Kidney (tissue), 13 donors: ENCODE measurements at regions not wholly inside any gene's neighbourhood (a gene's known extent, or its start where the extent isn't known, plus 50 kb on each side); places are given as distances from the start of the nearest gene placed in this dataset.

Experiments
- DNase-seq, 5 donors: peaks; one replicate each; pipeline ENCODE4 v3.0.0-alpha.2; 2013 to 2020
- FAIRE-seq: peaks from 2 replicates; lab custom pipeline; 2012; peaks lifted over from hg19 to GRCh38; lab: Jason Lieb, UNC
- H3K27ac ChIP-seq, 2 donors: one replicate each; pipeline ENCODE4 v1.7.0; 2013; ENCODE audit warnings: low read depth in 2 of 2, low read length in 2 of 2, inconsistent platforms in 1 of 2
- H3K27me3 ChIP-seq: one replicate; pipeline ENCODE4 v1.7.1; 2013; ENCODE audit warnings: low read length, inconsistent platforms; ENCODE audit not compliant: control insufficient read depth, insufficient read depth
- H3K36me3 ChIP-seq, 3 donors: one replicate each; pipeline versions ENCODE4 v1.7.0 to v1.7.1; 2013; ENCODE audit warnings: low read length in 3 of 3, control low read depth in 1 of 3, inconsistent platforms in 1 of 3; ENCODE audit not compliant: insufficient read depth in 3 of 3, control insufficient read depth in 2 of 3
- H3K4me1 ChIP-seq, 3 donors: one replicate each; pipeline versions ENCODE4 v1.7.0 to v1.7.1; 2013; ENCODE audit warnings: low read length in 3 of 3, inconsistent platforms in 1 of 3, low read depth in 1 of 3; ENCODE audit not compliant: control insufficient read depth in 2 of 3, insufficient read depth in 2 of 3
- H3K4me3 ChIP-seq, 3 donors: one replicate each; pipeline versions ENCODE4 v1.7.0 to v1.8.1; 2013; ENCODE audit warnings: low read length in 3 of 3, control low read depth in 1 of 3, inconsistent platforms in 1 of 3
- H3K9ac ChIP-seq, 3 donors: one replicate each; pipeline versions ENCODE4 v1.7.0 to v1.7.1; 2013; ENCODE audit warnings: low read length in 3 of 3, control low read depth in 1 of 3, inconsistent platforms in 1 of 3
- H3K9me3 ChIP-seq, 3 donors: one replicate each; pipeline versions ENCODE4 v1.7.0 to v1.7.1; 2013; ENCODE audit warnings: low read length in 3 of 3, control low read depth in 1 of 3, inconsistent platforms in 1 of 3; ENCODE audit not compliant: control insufficient read depth in 2 of 3, insufficient read depth in 1 of 3
- CTCF ChIP-seq: IDR thresholded peaks from 3 replicates; pipeline ENCODE4 v1.5.1; 2012; ENCODE audit warnings: mild to moderate bottlenecking, moderate library complexity, borderline replicate concordance; ENCODE audit not compliant: insufficient read depth; ENCODE audit errors: extremely low read depth
- intact Hi-C: fragments of 100-400 bp; cut with DNase I; formaldehyde crosslinking; loops from one replicate; pipeline ENCODE4 v1.11.1; 2022
- donor health status: control.
- donor health status: control.
- donor health status: control.
- donor health status: control.
- donor health status: control.
- donor health status: DM: yes; HTN: yes; CAD: no.
- donor health status: Normal renal cell carcinoma (clear cell type).

- Histone ChIP-seq H3K27ac (no peak overlapping the region), H3K27me3 (no peaks in the 10 kb centered on the region), H3K36me3 (no peaks in the 10 kb centered on the region), H3K4me1 (no peaks in the 10 kb centered on the region), H3K9ac (no peak overlapping the region), H3K4me3 (no peak overlapping the region), H3K9me3 (no peaks in the 10 kb centered on the region)
- DNase-seq (no peak), FAIRE-seq (no peak)
- TF ChIP-seq CTCF, result no peak
- intact Hi-C loops, result no loop called here
Measured at GRCh38 chr12:76611533-76611932, 52.0 kb upstream of the OSBPL8 start.

- intact Hi-C loops, result no loop called here
- no peak for TF ChIP-seq CTCF
- no peak for FAIRE-seq
- Histone ChIP-seq H3K9ac (no peak overlapping the region), H3K36me3 (no peaks in the 10 kb centered on the region), H3K27ac (no peak overlapping the region), H3K4me1 (no peaks in the 10 kb centered on the region), H3K9me3 (no peaks in the 10 kb centered on the region), H3K27me3 (no peaks in the 10 kb centered on the region), H3K4me3 (no peak overlapping the region)
- no peak for DNase-seq
Measured at GRCh38 chr12:76614364-76614763, 54.8 kb upstream of the OSBPL8 start.

GRCh38 chr12:76618031-76618430 lies 58.5 kb upstream of the OSBPL8 start:
- no peak overlapping the region for H3K4me3 ChIP-seq
- H3K27me3 ChIP-seq, result no peaks in the 10 kb centered on the region
- H3K27ac ChIP-seq, result no peak overlapping the region
- no peaks in the 10 kb centered on the region for H3K36me3 ChIP-seq
- H3K9me3 ChIP-seq, result no peaks in the 10 kb centered on the region
- DNase-seq (no peak), FAIRE-seq (no peak)
- no peaks in the 10 kb centered on the region for H3K4me1 ChIP-seq
- no peak overlapping the region for H3K9ac ChIP-seq
- intact Hi-C loops, result no loop called here
- TF ChIP-seq CTCF, result no peak

- TF ChIP-seq CTCF, result peak; percentile 96
- H3K27me3 ChIP-seq, result no peaks in the 10 kb centered on the region
- H3K9me3 ChIP-seq, result no peaks in the 10 kb centered on the region
- no peak overlapping the region for H3K9ac ChIP-seq
- H3K4me3 ChIP-seq, result peak overlapping the region in 1 of 3 donors; percentile 6
- H3K27ac ChIP-seq, result no peak overlapping the region
- H3K36me3 ChIP-seq, result no peaks in the 10 kb centered on the region
- intact Hi-C loops, result loop anchor here (5.0 to 10.0 kb wide), 2 partner anchors 171 to 393 kb away; no protein-coding TSS in a partner anchor
- DNase-seq (peak in 4 of 5 donors; percentile 70 to 84 (median 77)), FAIRE-seq (peak; percentile 93)
- H3K4me1 ChIP-seq, result no peaks in the 10 kb centered on the region
Measured at GRCh38 chr12:76621582-76622024, 62.0 kb upstream of the OSBPL8 start.
